ENCODE measurements at regions not wholly inside any gene's neighbourhood (a gene's known extent, or its start where the extent isn't known, plus 50 kb on each side); places are given as distances from the start of the nearest gene placed in this dataset.

GRCh38 chr22:48880749-48881148, 946.9 kb downstream of the BRD1 start:
- no peak for DNase-seq

- DNase-seq: no peak
These were observed 950.7 kb downstream of the BRD1 start for GRCh38 chr22:48876951-48877350.

DNA sequence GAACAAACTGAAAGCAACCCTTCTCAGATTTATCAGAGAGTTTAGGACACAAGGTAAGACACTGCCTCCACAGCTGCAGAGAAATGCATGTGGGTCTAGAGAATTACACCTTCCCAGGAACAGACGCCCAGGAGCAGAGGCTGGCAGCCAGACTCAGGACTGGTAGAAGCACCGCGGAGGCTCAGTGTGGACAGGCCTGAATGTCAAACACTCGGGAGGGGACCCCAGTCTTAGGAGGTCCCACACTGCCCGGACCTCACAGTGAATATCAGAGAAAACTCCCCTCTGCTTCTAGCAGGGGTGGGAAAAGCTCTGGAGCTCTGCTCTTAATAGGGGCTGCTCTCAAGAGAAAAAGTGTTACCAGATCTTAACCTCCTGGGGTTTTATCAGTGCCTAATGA, 952.7 kb downstream of the BRD1 start:
- DNase-seq: no peak

GRCh38 chr22:48873191-48873520, 954.5 kb downstream of the BRD1 start:
- no peak for DNase-seq

DNA sequence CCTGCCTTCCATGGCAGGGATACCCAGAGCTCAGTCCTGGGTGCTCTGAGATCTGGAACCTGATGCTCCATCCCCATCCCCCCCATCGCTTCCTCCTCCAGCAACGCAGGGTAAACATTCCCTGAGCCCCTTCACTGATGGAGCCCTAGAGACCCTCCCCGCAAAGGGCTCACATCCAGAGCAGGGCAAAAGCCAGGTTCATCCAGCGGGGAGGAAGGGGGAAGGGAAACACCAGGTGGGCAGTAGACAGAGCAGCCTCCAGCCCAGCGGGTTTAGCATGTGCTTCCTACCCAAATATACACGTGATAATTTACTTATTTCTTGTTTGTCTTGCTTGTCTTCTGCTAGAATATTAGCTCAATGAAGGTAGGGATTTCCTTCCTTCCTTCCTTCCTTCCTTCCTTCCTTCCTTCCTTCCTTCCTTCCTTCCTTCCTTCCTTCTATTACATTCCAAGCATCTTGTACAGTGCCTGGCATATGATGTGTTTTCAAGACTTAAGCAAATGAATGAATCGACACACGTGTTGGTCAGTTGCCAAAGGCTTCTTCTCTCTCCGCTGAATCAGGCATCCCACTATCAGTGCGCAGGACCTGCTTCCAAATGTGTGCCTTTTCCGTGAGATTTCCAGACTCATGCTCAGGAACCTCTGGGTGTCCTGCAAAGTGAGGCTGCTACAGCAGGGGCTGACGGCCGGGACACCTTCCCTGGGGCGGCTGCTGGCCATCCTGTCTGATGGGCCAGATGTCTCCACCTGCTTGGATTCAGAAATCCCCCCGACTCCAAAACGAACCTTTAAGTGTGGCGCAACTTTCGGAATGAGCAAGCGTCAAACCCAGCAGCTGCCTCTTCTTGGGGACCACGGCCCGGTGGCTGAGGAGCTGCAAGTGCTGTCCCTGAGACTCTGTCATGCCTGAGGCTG, 955.1 kb downstream of the BRD1 start:
- DNase-seq: no peak

DNA sequence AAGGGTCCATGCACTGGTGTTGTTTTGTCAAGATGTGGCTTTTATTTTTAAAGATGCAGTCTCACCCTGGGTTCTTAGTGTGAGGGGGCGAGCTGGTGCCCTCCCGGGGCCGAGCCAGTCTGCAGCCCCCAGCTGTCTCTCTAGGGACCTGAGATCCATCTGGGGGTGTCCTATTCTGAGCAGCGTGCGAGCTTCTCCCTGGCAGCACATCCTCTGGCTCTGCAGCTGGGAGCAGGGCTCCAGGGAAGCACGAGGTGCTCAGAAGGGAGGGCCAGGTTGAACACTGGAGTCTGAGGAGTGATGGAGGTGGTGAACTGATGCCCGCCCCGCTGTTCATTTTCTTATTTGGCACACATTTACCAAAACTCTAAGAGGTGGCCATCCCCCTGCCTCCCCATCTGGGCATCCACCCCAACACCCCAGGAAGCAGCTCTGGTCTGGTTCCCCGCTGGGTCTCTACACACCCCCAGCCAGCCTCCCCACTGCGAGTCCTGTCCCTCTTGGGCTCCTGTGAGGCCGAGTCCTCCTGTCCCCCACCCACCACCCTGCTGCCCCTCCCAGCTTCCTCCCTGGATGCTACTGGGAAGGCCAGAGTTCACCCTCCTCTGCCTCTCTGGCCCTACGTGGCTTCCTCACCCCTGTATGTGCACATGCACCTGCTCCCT, 956.4 kb downstream of the BRD1 start:
- DNase-seq: no peak

- DNase-seq: no peak
These were observed 957.2 kb downstream of the BRD1 start for GRCh38 chr22:48870436-48870835.

DNA sequence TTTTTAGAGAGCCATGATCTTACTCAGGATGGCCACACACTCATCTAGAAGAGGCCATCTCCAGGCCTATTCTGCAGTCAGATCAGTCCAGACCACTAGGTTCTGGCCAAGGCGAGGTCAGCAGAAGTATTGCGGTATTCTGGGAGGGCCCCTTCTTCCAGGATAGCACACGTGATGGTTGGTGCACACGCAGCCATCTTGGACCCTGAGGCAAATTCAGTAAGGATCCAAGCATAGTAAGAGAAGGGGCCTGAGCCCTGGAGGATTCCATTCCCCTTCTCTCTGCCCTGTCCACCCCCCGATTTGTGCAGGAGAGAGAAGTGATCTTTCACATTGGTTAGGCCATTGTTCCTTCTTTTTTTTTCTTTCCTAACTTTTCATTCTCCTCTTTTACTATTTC, 957.9 kb downstream of the BRD1 start:
- no peak for DNase-seq

DNA sequence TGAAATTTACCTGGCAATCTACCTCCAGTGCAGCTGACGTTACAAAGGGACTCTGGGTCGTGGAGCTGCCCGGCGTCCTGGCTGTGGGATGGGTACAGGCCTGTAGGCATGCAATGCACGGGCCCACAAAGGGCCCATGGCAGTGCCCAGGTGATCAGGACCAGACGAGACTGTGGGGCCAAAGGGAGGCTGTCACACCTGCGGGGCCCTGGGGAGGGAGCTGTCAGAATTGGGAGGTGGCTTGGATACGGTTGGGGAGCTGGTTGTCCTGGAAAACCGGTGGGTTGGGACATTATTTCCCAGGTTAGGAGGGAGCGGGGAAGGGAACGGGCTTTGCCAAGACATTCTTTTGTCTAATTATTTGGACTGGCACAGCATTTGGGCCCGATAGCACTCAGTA, 958.5 kb downstream of the BRD1 start:
- DNase-seq: no peak

DNA sequence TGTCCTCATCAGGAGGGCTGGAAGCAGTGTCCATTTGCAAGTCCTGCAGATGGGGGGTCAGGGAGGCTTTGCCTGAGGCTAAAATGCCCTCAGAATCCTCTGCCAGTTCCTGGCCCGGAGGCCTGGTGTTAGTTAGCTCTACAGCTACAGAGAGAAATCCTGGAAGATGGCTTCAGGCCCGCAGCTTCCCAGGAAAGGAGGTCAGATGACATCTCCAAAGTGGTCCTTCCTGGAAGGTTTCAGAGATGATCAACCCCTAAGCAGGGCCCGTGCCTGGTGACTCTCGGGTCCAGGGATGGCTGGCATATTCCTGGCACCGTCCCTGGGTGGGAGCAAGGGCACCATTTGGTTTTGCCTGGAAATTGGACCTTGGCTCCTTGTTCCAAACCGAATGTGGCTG, 959.1 kb downstream of the BRD1 start:
- no peak for DNase-seq

DNA sequence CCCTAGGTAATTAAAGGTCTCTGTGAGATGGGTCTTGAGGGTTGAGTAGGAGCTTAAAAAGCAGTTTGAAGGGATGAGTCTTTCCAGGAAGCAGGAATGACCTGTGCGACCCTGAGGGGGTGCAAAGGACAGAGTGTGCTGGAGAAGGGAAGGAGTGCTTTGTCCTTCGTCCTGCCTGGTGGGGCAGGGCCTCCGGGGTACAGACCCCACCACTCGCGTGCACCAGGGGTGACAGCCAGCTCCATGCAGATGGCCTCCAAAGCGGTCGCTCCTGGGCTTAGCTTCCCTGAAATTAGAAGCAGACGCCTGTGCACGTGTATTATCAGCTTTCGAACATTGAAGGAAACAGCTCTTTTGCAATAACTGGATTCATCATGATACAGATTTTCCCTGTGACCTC, 959.8 kb downstream of the BRD1 start:
- no peak for DNase-seq

- DNase-seq: no peak
These were observed 960.6 kb downstream of the BRD1 start for GRCh38 chr22:48866906-48867681.

- no peak for DNase-seq
These were observed 962.9 kb downstream of the BRD1 start for GRCh38 chr22:48864748-48865147.

GRCh38 chr22:48863965-48864528, 963.6 kb downstream of the BRD1 start:
- DNase-seq: no peak

GRCh38 chr22:48860557-48860956, 967.1 kb downstream of the BRD1 start:
- no peak for DNase-seq

DNA sequence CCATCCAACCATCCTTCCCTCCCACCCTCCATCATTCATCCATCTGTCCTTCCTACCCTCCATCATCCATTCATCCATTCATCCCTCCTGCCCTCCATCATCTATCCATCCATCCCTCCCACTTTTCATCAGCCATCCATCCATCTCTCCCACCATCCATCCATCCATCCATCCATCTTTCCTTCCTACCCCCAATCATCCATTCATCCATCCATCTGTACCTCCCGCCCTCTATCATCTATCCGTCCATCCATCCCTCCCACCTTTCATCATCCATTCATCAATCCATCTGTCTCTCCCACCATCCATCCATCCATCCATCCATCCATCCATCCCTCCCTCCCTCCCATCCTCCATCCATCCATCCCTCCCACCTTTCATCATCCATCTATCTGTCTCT, 968.8 kb downstream of the BRD1 start:
- no peak for DNase-seq

GRCh38 chr22:48858121-48858520, 969.6 kb downstream of the BRD1 start:
- no peak for DNase-seq

DNA sequence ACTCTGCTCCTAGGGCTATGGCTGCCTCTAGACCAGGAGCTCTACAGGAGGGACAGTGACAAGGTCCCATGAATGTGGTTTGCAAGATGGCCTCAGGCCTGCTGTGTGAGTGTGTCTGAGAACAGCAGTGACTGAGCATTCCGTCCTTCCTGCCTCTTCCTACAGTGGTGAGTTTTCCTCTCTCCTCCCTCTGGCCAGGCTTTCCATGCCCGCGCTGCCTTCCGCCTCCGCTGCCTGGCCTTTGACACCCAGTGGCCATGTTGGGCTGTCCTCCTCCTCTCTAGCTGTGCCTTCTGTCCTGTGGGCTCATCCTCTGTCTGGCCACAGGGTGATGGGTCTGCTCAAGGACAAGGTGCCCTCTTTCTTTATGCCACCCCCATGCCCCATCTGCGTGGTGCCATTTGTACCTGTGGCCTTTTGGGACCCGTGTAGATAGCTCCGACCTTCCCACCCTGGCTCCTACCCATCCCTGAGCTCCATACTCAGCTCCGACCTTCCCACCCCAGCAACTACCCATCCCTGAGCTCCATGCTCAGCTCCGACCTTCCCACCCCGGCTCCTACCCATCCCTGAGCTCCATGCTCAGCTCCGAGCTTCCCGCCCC, 970.4 kb downstream of the BRD1 start:
- DNase-seq: no peak

GRCh38 chr22:48856308-48856615, 971.4 kb downstream of the BRD1 start:
- DNase-seq: no peak

DNA sequence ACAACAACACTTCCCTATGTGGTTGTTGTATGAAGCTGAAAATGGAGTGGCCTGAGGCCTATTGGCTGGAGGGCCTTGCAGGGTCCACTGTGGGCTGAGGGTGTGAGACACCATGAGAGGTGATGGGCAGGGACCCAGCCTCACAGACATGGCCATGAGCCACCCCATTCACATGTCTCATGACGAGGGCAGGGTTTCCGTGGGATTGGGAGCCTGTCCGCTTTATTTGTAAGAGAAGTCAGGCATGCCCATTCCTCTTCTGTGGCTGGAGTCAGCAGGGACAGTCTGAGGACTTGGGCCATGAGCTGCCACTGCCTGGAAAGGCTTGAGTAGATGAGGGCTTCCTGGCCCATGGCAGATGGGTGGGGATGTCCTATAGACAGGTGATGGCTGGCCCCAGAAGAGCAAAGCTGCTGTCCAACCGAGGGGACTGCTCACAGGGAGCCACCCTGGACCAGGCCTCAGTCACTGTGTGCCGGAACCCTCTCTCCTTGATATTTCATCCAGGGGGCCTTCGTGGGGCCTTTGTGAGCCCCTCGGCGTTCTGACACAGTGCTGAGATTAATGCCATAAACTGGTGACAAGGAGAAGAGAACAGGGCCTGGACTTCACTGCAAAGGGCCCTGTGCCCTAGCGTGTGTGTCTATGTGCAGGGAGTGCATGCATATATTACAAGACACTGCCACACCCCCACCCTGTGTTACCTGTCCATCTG, 971.9 kb downstream of the BRD1 start:
- no peak for DNase-seq

GRCh38 chr22:48855013-48855412, 972.7 kb downstream of the BRD1 start:
- no peak for DNase-seq

DNA sequence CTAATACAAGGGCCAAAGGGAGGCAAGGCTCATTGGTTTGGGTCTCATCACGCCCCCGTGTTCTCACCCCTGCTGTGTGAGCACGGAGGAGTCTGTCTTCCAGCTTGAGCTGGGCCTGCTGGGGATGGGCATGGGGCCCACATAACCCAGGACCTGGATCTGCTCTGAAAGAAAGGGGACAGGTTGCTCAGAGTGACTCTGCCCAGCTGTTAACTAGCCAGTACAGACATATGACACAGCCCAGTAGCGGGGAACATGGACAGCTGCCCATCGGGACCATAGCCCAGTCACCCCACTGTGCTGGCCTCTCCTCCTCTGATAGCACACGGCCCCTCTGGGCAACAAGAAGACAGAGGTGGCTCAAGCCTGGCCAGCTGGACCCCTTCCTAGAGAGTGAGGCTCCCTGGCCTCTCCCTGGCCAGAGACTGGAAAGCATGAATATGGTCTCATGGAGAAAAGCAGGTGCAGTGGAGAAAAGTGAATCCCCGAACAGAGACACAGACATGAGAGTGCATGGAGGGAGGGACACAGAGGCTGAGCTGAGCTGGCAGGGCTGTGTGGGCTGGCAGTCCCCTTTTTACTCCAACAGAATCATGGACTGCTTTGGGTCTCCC, 973.9 kb downstream of the BRD1 start:
- no peak for DNase-seq
